K562 (cell line): ENCODE measurements at regions not wholly inside any gene's neighbourhood (a gene's known extent, or its start where the extent isn't known, plus 50 kb on each side); places are given as distances from the start of the nearest gene placed in this dataset.

ENCODE experiments used
- CTCF ChIP-seq, 3 experiments: IDR thresholded peaks in 2 of 3; conservative IDR thresholded peaks in 1 of 3; 2 replicates each; pipeline ENCODE4 v1.5.1; 2011 to 2012; ENCODE audit warnings: low read length in 3 of 3, mild to moderate bottlenecking in 3 of 3, control low read depth in 2 of 3, improper control_type of control experiment in 1 of 3, inconsistent platforms in 1 of 3, low read depth in 1 of 3, mixed read lengths in 1 of 3, moderate library complexity in 1 of 3; ENCODE audit not compliant: insufficient read depth in 2 of 3
- E2F1 ChIP-seq: sonication (generic); formaldehyde crosslinking; IDR thresholded peaks from 2 replicates; pipeline ENCODE4 v1.8.1; 2023; ENCODE audit warnings: mild to moderate bottlenecking, missing genetic modification reagents, moderate library complexity
- EGR1 ChIP-seq: fragments of 450-650 bp; conservative IDR thresholded peaks from 2 replicates; pipeline ENCODE4 v1.6.1; 2017; ENCODE audit warnings: mild to moderate bottlenecking
- POLR2G ChIP-seq: fragments of 200-400 bp; formaldehyde crosslinking; IDR thresholded peaks from 2 replicates; pipeline ENCODE4 v1.6.1; 2017; ENCODE audit warnings: low read depth, mild to moderate bottlenecking, antibody characterized with exemption, low read length, moderate library complexity
- STAT5B ChIP-seq: fragments of 250-450 bp; sonication (Bioruptor Pico); IDR thresholded peaks from 2 replicates; pipeline ENCODE4 v1.8.0; 2021; ENCODE audit warnings: mild to moderate bottlenecking, inconsistent platforms
- ZNF23 ChIP-seq: fragments of 250-450 bp; sonication (Bioruptor Pico); IDR thresholded peaks from 2 replicates; pipeline ENCODE4 v1.4.0; 2020; ENCODE audit warnings: mild to moderate bottlenecking

DNA sequence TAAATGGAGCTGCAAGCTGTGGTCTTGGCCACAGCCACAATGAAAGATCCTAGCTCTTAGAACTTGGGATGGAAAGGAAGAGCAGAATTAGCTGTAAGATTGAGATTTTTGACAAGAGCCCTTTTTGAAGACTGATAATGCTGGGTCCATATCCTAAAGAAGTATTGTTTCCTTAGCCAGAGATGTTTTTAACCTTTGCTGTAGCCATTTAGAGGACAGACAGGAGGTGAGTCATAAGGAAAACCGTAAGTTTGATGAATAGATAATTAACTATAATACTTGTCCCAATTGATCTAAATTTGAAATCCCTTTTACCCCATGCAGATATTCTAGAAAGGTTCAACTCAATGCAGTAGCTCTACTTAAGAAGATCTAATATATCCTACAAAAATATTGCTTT is 213.7 kb downstream of the HTR1B start:
- TF ChIP-seq CTCF (IDR thresholded peaks at IDR 0.05 in 2 of 3, conservative IDR thresholded peaks at IDR 0.05 in 1 of 3; ENCODE audit: insufficient read depth in 2 of 3, low read depth in 1 of 3, low read length in 3 of 3): no peak
- no peak for TF ChIP-seq E2F1
- TF ChIP-seq POLR2G: no peak
- TF ChIP-seq STAT5B (CRISPR knock-in tag): no peak
- TF ChIP-seq EGR1: no peak
- no peak for TF ChIP-seq ZNF23 (CRISPR knock-in tag)
